ENCODE measurements at regions not wholly inside any gene's neighbourhood (a gene's known extent, or its start where the extent isn't known, plus 50 kb on each side); places are given as distances from the start of the nearest gene placed in this dataset.

DNA sequence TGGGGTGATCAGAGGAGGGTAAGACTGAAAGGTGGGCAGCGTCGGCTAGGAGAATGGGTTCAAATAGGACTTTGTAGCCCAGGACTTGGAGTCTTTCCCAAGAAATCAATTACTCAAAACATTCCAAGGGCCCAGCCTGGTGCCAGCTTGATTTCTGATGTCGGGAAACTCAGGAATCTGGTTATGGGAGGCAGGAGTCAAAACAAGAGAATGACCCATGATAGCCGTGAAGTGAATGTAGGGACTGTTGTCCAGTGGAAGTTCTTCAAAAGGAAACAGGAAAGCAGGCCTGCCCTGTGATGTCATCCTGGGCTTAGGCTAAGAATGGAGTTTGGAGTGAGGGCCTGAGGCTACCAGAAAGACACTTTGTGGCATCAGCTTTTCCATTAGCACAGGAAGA, 67.4 kb upstream of the SLC14A2 start:
- TF ChIP-seq CTCF (IDR thresholded peaks at IDR 0.05) = no peak
- TF ChIP-seq POLR2A (IDR thresholded peaks at IDR 0.05) = no peak
